Osteocyte (in vitro differentiated cells): ENCODE measurements at regions not wholly inside any gene's neighbourhood (a gene's known extent, or its start where the extent isn't known, plus 50 kb on each side); places are given as distances from the start of the nearest gene placed in this dataset.

ENCODE experiments used
- DNase-seq: peaks from one replicate; pipeline ENCODE4 v3.0.0; 2021; ENCODE audit warnings: mixed read lengths; ENCODE audit not compliant: unreplicated experiment; ENCODE audit errors: extremely low spot score
- H3K27ac Mint-ChIP-seq: one replicate; pipeline ENCODE4 v1.8.0; 2021; ENCODE audit warnings: mild to moderate bottlenecking, mixed read lengths; ENCODE audit not compliant: unreplicated experiment
- H3K27me3 Mint-ChIP-seq: one replicate; pipeline ENCODE4 v1.8.0; 2021; ENCODE audit warnings: mixed read lengths; ENCODE audit not compliant: unreplicated experiment
- H3K36me3 Mint-ChIP-seq: one replicate; pipeline ENCODE4 v1.8.0; 2021; ENCODE audit warnings: mixed read lengths; ENCODE audit not compliant: unreplicated experiment
- H3K4me1 Mint-ChIP-seq: one replicate; pipeline ENCODE4 v1.8.0; 2021; ENCODE audit warnings: mixed read lengths; ENCODE audit not compliant: unreplicated experiment
- H3K4me3 Mint-ChIP-seq: one replicate; pipeline ENCODE4 v1.8.0; 2021; ENCODE audit warnings: mild to moderate bottlenecking, moderate library complexity, mixed read lengths; ENCODE audit not compliant: unreplicated experiment
- H3K9me3 Mint-ChIP-seq: one replicate; pipeline ENCODE4 v1.8.0; 2021; ENCODE audit warnings: mixed read lengths; ENCODE audit not compliant: unreplicated experiment
- CTCF ChIP-seq: fragments of 200-600 bp; sonication (generic); IDR thresholded peaks from 2 replicates; pipeline ENCODE4 v1.5.0; 2021; ENCODE audit warnings: antibody characterized with exemption, mild to moderate bottlenecking, moderate library complexity

DNA sequence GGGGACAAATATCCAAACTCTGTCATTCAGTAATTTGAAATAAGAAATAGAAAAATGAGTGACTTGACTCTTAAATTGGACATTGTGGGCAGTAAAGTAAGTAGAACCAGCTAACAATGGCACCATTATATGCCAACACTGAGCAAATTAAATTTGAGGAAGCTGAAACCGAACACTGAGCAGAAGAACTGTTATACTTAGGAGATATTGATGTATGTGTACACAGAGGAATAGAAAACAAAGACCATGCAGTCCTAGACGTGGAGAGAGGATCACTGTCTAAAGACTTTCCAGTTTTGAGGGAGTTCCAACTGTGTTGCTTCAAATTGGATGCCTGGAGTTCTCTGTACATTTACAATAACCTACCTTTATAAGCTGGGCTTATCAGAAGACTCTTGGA lies 427.0 kb upstream of the EYS start:
- Mint-ChIP-seq H3K27ac (no peak overlapping the region), H3K4me1 (no peaks in the 10 kb centered on the region), H3K4me3 (no peak overlapping the region), H3K27me3 (no peaks in the 10 kb centered on the region), H3K9me3 (peaks cover 32% of the 10 kb centered on the region), H3K36me3 (no peaks in the 10 kb centered on the region)
- no peak for DNase-seq
- no peak for TF ChIP-seq CTCF

GRCh38 chr6:66128656-66129055 lies 421.6 kb upstream of the EYS start:
- peaks cover 17% of the 10 kb centered on the region for H3K9me3 Mint-ChIP-seq
- H3K27ac Mint-ChIP-seq: no peak overlapping the region
- H3K4me3 Mint-ChIP-seq: no peak overlapping the region
- TF ChIP-seq CTCF: no peak
- H3K4me1 Mint-ChIP-seq: no peaks in the 10 kb centered on the region
- no peak for DNase-seq
- H3K27me3 Mint-ChIP-seq: no peaks in the 10 kb centered on the region
- H3K36me3 Mint-ChIP-seq: no peaks in the 10 kb centered on the region

GRCh38 chr6:66128243-66128642 lies 421.2 kb upstream of the EYS start:
- DNase-seq: no peak
- no peak overlapping the region for H3K27ac Mint-ChIP-seq
- no peaks in the 10 kb centered on the region for H3K4me1 Mint-ChIP-seq
- no peaks in the 10 kb centered on the region for H3K27me3 Mint-ChIP-seq
- H3K4me3 Mint-ChIP-seq: no peak overlapping the region
- H3K9me3 Mint-ChIP-seq: peaks cover 16% of the 10 kb centered on the region
- TF ChIP-seq CTCF: no peak
- no peaks in the 10 kb centered on the region for H3K36me3 Mint-ChIP-seq

- H3K36me3 Mint-ChIP-seq: no peaks in the 10 kb centered on the region
- no peak overlapping the region for H3K27ac Mint-ChIP-seq
- H3K27me3 Mint-ChIP-seq: no peaks in the 10 kb centered on the region
- no peak overlapping the region for H3K4me3 Mint-ChIP-seq
- TF ChIP-seq CTCF: no peak
- DNase-seq: no peak
- H3K4me1 Mint-ChIP-seq: no peaks in the 10 kb centered on the region
- peaks cover 15% of the 10 kb centered on the region for H3K9me3 Mint-ChIP-seq
Measured at GRCh38 chr6:66127061-66127460, 420.0 kb upstream of the EYS start.

DNA sequence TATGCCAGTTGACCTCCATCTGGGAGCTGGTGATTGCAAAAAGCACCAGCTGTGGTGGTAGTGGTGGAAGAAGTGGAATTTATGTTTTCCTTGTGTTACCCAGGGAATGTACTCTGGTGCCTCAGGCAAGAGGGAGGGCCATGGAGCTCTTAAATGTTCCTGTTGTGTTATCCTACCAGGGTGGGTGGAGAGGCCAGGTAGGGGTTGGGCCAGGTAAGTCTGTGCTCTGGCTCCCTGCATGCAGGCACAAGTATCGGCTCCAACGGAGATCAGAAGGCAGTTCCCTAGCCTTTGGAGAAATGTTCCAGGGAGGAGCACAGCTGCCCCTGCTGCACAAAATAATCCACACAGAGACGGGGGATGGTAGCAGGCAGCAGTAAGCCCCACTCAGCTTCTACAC lies 419.3 kb upstream of the EYS start:
- H3K36me3 Mint-ChIP-seq: no peaks in the 10 kb centered on the region
- TF ChIP-seq CTCF: no peak
- no peak overlapping the region for H3K4me3 Mint-ChIP-seq
- H3K27ac Mint-ChIP-seq: no peak overlapping the region
- no peak for DNase-seq
- no peaks in the 10 kb centered on the region for H3K4me1 Mint-ChIP-seq
- no peaks in the 10 kb centered on the region for H3K27me3 Mint-ChIP-seq
- peaks cover 21% of the 10 kb centered on the region for H3K9me3 Mint-ChIP-seq
